Inflammatory macrophage treated with lipopolysaccharide for 4 hours (primary cell): ENCODE measurements at regions not wholly inside any gene's neighbourhood (a gene's known extent, or its start where the extent isn't known, plus 50 kb on each side); places are given as distances from the start of the nearest gene placed in this dataset.

Source experiments
- DNase-seq: peaks from one replicate; pipeline ENCODE4 v3.0.0-alpha.2; 2020

DNA sequence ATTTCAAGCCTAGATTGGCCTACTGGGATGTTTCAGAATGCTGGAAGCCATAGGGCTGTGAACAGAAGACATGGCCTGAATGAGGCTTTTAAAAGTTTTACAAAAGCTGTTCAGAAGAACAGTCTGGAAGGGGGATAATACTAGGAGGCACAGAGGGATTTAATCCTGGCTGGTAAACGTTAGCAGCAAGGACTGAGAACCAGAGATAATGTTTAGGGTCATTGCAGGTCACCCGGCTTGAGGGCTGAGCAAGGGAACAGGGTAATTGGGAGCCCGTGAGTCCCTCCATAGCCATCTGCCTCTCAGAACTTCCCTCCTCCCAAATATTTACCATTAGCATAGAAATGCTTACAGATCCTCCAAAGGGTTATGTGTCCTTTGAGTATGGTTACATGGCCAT lies 765.4 kb downstream of the TMEM182 start:
- DNase-seq, result no peak

DNA sequence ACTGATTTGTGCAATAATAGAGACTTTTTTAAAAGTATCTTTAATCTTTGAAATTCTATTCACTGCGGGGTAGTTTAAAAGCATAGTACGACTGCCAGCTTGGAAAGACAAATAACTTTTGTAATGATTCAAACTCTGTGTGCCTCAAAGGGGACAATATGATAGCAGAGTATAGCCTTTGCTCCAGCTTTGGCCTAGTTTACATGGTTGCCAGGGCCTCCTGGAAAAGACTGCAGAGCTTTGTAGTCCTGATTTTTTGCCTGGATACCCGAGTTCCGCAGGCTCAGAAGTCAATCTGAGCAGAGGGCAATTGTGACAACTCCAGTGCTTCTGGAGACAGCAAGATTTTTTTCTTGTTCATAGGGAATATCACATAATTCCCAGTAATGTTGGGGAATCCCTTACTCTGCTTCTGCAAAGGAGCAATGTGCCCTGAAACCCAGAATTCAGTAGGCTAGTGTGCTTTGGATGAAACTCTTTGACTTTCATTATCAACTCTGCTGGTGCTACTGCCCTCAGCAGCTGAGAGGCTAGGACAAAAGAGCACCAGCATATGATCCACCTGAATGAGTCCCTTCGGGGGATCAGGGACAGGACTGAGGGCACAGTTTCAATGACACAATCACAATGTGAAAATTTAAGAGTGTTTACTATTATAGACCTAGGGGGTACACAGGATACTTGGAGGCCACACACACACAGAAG lies 768.1 kb downstream of the TMEM182 start:
- no peak for DNase-seq

DNA sequence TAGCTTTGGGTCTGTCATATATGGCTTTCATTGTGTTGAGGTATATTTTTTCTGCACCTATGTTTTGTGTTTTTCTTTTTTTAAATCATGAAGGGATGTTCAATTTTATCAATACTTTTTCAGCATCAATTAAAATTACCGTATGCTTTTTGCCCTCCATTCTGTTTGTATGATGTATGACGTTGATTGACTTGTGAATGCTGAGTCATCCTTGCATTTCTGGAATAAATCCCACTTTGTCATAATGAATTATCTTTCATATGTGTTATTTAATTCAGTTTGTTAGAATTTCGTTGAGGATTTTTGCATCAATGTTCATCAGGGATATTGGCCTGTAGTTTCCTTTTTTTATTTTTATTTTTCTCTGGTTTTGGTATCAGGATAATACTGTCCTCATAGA lies 790.9 kb downstream of the TMEM182 start:
- no peak for DNase-seq

DNA sequence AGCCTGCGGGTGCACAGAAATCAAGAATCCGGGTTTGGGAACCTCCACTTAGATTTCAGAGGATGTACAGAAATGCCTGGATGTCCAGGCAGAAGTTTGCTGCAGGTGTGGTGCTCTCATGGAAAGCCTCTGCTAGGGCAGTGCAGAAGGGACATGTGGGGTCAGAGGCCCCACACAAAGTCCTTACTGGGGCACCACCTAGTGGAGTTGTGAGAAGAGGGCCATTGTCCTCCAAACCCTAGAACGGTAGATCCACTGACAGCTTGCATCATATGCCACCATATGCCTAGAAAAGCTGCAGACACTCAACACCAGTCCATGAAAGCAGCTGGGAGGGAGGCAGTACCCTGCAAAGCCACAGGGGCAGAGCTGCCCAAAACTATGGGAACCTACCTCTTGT lies 833.0 kb downstream of the TMEM182 start:
- no peak for DNase-seq

DNA sequence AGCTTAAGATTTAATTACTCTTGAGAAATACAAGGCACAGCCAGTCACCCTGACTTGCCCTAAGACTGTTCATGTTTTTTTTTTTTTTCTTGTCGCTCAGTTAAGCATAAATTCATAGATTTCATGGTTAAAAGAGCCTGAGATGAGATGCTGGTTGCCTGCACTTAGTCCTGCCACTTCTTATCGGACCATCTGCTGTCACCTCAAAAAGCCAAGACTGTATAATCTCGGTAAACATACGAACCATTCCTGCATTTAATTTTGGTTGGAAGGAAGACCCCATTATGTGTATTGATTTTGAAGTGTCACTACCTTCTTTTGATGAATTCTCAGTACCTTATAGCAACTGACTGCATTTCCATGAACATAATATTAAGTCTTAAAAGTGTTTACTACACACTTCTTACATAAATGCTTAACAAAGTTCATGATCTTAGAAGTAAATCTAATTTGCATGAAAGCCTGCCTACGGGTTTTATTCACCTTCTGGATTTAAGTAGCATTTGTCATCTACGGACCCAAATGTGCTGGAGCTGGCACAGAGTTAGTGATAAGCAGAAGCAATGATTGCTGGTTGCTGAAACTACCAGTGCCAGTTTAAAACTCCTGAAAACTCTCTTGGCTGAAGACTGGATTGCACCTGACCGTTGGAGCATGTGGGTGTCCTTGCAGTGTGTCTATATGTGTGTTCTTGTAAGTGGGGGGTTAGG lies 843.4 kb downstream of the TMEM182 start:
- no peak for DNase-seq

DNA sequence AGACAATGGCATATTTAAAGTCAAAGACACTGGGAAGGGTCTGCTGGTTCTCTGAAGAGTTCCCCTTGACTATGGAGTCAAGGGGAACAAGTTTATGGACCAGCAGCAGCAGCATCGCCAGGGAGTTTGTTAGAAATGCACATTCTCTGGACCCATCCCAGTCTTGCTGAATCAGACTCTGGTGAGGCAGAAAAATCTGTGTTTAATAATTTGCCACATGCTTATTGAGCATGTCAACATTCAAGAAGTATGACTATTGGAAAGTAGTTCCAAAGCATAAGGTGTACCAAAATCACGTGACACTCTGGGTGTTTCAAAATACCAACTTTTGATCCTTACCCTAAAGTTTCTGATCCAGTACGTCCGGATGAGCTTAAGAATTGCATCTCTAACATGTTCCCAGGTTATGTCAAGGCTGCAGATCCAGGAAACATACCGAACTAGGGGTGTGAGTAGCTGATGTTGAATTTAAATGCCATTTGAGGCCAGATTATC lies 853.8 kb downstream of the TMEM182 start:
- DNase-seq, result no peak

DNA sequence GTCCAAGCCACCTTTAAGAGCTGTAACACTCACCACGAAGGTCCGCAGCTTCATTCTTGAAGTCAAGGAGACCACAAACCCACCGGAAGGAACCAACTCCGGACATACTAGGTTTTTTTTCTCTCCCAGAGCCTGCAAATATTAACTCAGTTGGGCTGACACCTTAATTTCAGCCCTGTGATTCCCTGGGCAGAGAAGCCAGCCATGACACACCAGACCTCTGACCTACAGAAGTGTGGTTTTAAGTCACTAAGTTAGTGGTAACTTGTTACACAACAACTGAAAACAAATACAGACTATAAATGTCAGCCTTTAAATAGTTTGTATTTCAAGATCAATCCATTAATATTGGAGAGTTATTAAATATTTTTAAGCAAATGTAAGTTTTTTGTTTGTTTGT lies 855.1 kb downstream of the TMEM182 start:
- no peak for DNase-seq

DNA sequence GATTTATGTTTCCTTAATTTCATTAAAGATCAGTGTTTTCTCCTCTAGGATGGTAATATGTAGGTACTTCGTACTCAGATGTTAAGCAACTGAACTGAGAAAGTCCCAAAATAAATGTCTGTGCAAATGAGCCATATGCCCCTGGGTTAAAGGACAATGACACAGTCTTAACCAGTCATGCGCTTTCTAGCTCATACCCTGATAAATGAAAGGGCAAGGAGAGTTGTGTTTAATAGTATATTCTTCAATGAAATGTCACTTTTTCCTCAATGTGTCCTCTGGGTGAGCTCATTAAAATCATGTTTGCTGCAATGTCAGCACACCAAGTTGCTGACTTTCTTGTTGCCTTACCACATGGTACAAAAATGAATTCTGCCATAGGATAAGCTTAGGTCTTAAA lies 856.3 kb downstream of the TMEM182 start:
- DNase-seq, result no peak

DNA sequence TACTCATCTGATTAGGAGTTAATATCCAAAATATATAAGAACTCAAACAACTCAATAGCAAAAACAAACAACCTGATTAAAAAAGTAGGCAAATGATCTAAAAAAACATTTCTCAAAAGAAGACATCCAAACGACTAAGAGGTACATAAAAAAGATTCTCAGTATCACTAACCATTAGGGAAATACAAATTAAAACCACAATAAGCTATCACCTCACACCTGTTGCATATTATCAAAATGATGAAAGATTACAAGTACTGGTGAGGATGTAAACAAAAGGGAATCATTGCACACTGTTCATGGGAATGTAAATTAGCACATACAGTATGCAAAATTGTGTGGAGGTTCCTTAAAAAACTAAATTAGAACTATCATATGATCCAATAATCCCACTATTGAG lies 865.5 kb downstream of the TMEM182 start:
- no peak for DNase-seq

DNA sequence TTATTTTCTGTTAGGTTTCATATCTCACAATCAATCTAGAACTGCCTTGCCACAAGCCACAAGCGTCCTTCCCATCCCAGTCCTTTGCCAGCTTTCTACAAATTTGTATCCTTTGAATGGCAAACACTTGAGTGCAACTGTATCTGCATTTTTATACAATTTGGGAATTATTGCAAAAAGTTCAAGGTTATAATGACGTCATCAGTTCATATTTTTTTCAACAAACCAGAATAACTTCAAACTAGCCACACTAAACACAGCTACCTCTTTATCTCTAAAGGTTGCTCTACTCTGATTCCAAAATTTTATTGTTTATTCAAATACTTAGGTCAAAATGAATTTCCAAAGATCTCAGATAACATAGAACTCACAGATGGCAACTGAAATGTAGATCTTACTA lies 877.1 kb downstream of the TMEM182 start:
- DNase-seq, result no peak

DNA sequence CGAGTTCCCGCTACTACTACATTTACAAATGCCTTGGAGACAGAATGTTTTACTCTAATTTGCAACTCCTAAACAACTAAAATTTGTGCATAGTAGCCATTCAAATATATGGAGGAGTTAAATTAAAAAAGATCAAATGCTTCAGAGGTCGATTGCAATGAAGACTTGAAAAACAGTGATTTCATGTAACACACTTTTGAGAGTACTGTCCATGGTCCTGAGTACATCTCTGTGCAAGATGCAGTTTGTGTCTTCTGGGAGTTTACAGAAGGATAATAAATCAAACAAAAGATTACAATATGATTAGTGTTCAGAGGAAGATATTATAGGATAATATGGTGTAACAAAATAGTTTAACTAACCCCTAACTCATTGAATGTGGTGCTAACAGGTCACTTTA lies 894.7 kb downstream of the TMEM182 start:
- no peak for DNase-seq

DNA sequence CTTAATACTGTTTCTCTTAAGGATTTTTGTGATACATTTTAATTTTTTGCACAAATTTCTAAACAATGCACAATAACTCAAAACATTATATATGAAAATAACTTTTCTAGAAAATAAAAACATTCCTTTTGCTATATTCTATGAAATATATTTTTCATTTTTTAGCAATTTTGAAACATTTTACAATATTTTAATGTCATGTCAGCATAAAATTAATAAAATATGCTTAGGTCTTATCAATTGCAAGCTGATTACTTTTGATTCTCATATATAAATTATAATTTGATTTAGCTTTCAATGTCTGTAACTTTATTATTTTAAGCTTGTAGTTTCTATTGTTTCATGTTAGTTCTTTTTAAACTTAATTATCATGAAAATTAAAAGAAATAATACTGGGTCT lies 898.7 kb downstream of the TMEM182 start:
- DNase-seq, result no peak

DNA sequence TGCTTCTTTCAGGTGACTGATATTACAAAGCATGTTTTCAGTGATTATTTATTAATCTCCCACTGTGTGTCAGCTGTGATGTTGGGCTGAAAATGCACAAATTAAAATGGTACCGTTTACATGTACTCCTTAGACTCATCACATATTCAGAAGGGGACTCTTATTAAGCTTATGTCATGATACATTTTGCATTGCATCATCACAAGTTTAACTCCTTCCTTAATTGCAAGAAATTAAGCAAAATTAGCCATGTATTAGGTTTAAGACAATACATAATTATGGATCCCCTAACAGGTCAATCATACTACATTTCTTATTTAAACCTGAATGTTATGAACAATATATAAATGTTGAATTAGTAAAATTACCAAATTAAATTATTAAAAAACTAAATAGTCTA lies 899.1 kb downstream of the TMEM182 start:
- DNase-seq, result no peak

DNA sequence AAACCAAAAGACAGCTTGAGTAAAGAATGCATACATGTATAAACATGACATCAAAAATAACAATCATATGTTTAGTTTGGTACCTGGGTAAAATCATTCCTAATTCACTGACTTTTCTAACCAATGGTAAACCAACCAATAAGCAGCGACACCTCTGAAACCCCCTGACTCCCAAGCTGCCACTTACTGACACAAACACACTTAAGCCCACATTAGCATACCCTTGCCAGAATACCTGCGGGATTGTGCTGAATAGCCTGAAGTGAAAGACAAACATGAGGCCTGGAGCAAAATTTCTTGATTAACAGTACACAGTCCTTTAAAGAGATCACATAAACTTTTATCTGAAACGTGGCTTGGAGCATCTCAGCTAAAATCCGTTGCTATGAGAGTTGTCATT lies 902.9 kb downstream of the TMEM182 start:
- no peak for DNase-seq

DNA sequence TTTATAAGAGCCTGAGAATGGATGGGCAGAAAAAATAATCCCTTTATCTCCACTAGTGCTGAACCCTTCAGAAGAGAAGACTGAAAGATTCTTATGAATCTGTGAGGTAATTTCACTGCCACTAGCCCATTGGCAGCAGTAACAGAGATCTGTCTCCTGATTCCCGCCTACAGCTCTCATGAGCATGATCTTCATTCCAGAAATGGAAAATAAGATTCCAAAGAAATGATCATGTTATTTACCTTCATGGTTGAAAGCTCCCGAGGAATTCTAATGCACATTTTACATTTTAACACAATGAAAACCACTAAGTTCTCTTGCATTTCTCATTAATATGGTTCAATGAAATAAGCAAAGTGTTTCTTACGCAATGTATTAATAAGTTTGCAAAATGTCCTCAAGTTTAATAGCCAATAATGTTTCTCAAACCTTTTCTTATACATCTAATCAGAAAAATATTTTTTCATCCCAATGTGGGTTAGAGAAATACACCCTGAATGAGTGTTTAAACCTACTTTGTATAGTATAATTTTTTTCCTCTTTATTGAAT lies 905.6 kb downstream of the TMEM182 start:
- DNase-seq, result no peak

DNA sequence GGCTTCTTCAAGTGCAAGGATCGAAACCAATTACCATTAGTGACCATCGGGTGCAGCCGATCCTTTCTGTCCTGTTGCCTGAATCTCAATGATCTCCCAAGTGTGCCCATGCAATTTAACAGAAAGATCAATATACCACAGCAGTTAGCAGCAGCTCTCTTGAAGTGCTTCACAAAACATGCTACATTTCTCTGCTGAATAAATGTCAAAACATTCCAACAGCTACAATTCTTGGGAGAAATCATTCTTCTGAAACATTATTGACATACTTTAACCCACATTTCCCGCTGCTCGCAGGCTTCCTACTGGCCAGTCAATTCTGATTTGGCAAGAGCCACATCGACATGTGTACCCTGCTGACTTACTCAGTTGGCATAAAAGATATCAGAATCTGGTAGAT lies 907.7 kb downstream of the TMEM182 start:
- no peak for DNase-seq
